HG03520 (cell line): ENCODE measurements at regions not wholly inside any gene's neighbourhood (a gene's known extent, or its start where the extent isn't known, plus 50 kb on each side); places are given as distances from the start of the nearest gene placed in this dataset.

Experiments used
- ATAC-seq: cut with Tn5 transposase; IDR thresholded peaks from one replicate; pipeline ENCODE4 v1.9.1; 2021; ENCODE audit warnings: mild to moderate bottlenecking, moderate library complexity; ENCODE audit not compliant: unreplicated experiment

DNA sequence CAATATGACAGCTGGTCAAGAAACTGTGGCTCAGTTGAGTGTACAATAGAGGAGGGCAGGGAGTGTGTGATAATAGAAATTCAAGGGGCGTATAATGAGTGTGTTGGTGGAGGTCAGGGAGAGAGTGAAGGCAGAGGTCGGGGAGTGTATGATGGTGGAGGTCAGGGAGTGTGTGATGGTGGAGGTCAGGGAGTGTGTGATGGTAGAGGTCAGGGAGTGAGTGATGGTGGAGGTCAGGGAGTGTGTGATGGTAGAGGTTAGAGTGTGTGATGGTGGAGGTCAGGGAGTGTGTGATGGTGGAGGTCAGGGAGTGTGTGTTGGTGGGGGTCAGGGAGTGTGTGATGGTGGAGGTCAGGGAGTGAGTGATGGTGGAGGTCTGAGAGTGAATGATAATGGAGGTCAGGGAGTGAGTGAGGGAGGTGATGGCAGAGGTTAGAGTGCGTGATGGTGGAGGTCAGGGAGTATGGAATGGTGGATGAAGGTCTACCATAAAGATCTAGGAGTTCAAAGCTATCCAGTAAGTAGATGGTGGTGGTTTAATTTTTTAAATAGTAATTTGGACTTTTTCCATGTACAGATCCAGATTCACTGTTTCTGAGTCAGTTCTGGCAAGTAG, 57.7 kb upstream of the TNS3 start:
- no peak for ATAC-seq

GRCh38 chr7:47638679-47639315, 56.9 kb upstream of the TNS3 start:
- ATAC-seq, result no peak

DNA sequence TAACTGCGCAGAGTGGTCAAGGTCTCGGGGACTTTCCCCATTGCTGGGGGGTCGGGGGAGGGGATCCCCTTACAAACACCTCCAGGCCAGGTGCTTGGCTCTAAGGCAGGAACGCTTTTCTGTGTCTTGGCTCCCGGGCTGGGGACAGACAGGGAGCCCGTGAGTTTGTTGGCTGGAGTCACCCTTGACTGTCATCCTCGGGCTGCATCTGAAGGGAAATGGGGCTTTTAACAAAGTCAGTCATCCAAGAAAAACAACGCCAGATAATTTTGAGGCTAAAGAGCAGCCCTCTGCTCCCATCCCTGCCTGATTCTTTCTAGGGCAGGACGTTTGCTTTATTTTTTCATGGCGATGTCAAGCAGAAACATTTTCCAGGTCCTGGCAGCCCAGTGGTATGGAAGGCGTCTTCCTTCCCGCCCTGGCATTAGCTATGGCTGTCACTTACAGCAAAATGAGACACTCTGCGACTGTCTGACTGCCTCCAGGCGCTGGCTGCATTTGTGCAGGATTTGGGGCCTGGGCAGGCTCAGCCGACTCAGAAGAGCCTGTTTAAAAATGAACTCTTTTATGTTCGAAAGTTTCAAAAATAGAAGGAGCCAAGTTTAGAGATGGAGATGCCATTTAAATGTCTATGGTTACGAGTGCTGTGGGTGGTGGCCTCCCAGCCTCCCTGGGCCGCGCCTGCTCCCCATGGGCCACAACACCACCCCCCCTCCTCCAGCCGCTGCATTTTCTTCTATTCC, 54.7 kb upstream of the TNS3 start:
- no peak for ATAC-seq

GRCh38 chr7:47636081-47636432, 54.1 kb upstream of the TNS3 start:
- ATAC-seq, result no peak

DNA sequence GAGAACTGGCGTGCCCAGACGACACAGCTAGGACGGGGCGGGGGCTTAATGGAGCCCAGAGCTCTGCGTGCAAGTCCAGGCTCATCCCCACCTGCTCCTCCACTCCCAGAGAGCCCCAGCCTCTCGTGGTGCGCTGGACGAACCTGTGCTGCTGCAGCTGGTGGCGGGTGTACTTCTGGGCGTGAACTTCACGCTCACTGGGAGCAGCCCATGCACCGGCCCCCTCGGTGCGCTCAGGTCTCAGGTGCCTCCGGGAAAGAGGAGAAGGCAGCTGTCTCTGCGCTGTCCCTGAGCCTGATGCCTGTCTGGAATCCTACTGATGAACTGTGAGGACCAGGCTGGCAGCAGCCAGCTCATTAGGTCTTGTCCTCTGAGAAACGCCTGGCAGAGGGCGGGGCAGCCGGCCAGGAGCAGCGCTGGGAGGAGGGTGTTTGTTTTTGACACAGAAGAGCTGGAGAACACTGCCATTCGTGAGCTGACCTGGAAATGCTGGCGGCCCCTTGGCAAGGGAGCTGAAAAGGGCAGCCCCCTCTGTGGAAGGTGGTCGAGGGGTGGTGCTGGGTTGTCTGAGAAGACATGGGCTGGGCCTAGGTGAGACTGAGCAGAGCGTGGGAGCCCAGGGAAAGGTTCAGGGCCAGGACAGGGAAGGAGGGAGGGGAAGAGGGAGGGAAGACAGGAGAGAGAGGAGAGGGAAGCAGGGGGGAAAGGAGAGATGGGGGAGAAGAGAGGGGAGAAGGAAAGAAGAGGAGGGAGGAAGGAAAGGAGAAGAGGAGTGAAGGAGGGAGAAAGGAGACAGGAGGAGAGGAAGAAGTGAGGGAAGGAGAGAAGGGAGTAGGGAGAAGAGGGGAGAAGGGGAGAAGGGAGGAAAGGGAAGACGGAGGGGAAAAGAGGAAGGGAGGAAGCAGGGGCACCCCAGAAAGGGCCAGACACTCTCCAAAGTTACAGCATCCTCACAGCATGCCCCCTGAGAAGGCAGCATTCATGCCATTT, 53.5 kb upstream of the TNS3 start:
- no peak for ATAC-seq

- no peak for ATAC-seq
Observed at GRCh38 chr7:47634273-47634672, 52.4 kb upstream of the TNS3 start.

DNA sequence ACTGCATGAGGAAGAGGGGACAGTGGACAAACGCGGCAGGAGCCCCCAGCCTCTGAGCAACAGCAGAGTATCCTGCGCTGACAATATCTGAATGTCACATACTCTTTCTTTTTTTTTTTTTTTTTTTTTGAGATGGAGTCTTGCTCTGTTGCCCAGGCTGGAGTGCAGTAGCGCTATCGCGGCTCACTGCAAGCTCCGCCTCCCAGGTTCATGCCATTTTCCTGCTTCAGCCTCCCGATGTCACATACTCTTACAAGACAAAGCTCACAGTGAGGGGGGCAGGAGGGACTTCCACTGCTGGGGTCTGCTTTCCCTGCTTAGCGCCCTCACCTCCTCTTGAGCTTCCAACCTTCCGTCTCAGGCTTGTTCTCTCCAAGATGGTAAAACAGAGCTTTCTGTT, 51.2 kb upstream of the TNS3 start:
- ATAC-seq, result no peak
